ENCODE measurements at regions not wholly inside any gene's neighbourhood (a gene's known extent, or its start where the extent isn't known, plus 50 kb on each side); places are given as distances from the start of the nearest gene placed in this dataset.

GRCh38 chr2:12929758-12930157 is 213.0 kb downstream of the TRIB2 start:
- no peak overlapping the region for H3K4me3 ChIP-seq
- DNase-seq (ENCODE audit: low spot score in 2 of 2) = no peak
- H3K4me1 ChIP-seq = no peaks in the 10 kb centered on the region
- intact Hi-C loops (cut with DNase I) = loop anchor here (2.0 to 10.0 kb wide), 5 partner anchors 78 to 1097 kb away; no protein-coding TSS in a partner anchor
- no peak for TF ChIP-seq CTCF (IDR thresholded peaks at IDR 0.05)
- no peaks in the 10 kb centered on the region for H3K36me3 ChIP-seq
- H3K27me3 ChIP-seq = no peaks in the 10 kb centered on the region
- no peaks in the 10 kb centered on the region for H3K9me3 ChIP-seq
- no peak overlapping the region for H3K27ac ChIP-seq

- Histone ChIP-seq H3K9me3 (no peaks in the 10 kb centered on the region), H3K27ac (no peak overlapping the region), H3K4me3 (no peak overlapping the region), H3K4me1 (no peaks in the 10 kb centered on the region), H3K27me3 (no peaks in the 10 kb centered on the region), H3K36me3 (no peaks in the 10 kb centered on the region)
- DNase-seq (ENCODE audit: low spot score in 2 of 2) = no peak
- no peak for TF ChIP-seq CTCF (IDR thresholded peaks at IDR 0.05)
- intact Hi-C loops (cut with DNase I) = loop anchor here (2.0 to 10.0 kb wide), 5 partner anchors 77 to 1098 kb away; no protein-coding TSS in a partner anchor
Observed at GRCh38 chr2:12930391-12930790, 213.7 kb downstream of the TRIB2 start.

GRCh38 chr2:12931186-12931844 is 214.6 kb downstream of the TRIB2 start:
- no peak for DNase-seq (ENCODE audit: low spot score in 2 of 2)
- no peaks in the 10 kb centered on the region for H3K36me3 ChIP-seq
- TF ChIP-seq CTCF (IDR thresholded peaks at IDR 0.05) = peak; percentile 65 to 94 (median 83)
- no peaks in the 10 kb centered on the region for H3K9me3 ChIP-seq
- no peak overlapping the region for H3K4me3 ChIP-seq
- H3K27me3 ChIP-seq = no peaks in the 10 kb centered on the region
- no peaks in the 10 kb centered on the region for H3K4me1 ChIP-seq
- intact Hi-C loops (cut with DNase I) = loop anchor here (2.0 to 10.0 kb wide), 5 partner anchors 76 to 1099 kb away; no protein-coding TSS in a partner anchor
- H3K27ac ChIP-seq = no peak overlapping the region

GRCh38 chr2:12932192-12932591 is 215.5 kb downstream of the TRIB2 start:
- no peak overlapping the region for H3K27ac ChIP-seq
- H3K27me3 ChIP-seq = no peaks in the 10 kb centered on the region
- no peak for TF ChIP-seq CTCF (IDR thresholded peaks at IDR 0.05)
- intact Hi-C loops (cut with DNase I) = loop anchor here (5.0 to 10.0 kb wide), 3 partner anchors 75 to 1100 kb away; no protein-coding TSS in a partner anchor
- H3K9me3 ChIP-seq = no peaks in the 10 kb centered on the region
- H3K4me1 ChIP-seq = no peaks in the 10 kb centered on the region
- H3K36me3 ChIP-seq = no peaks in the 10 kb centered on the region
- H3K4me3 ChIP-seq = no peak overlapping the region
- no peak for DNase-seq (ENCODE audit: low spot score in 2 of 2)

- Histone ChIP-seq H3K27ac (no peak overlapping the region), H3K27me3 (no peaks in the 10 kb centered on the region), H3K9me3 (no peaks in the 10 kb centered on the region), H3K36me3 (no peaks in the 10 kb centered on the region), H3K4me1 (no peaks in the 10 kb centered on the region), H3K4me3 (no peak overlapping the region)
- intact Hi-C loops (cut with DNase I) = loop anchor here (5.0 to 10.0 kb wide), 3 partner anchors 73 to 1102 kb away; no protein-coding TSS in a partner anchor
- TF ChIP-seq CTCF (IDR thresholded peaks at IDR 0.05) = no peak
- no peak for DNase-seq (ENCODE audit: low spot score in 2 of 2)
Observed at GRCh38 chr2:12934146-12934756, 217.5 kb downstream of the TRIB2 start.
